Suprapubic skin (tissue), 3 donors: ENCODE measurements at regions not wholly inside any gene's neighbourhood (a gene's known extent, or its start where the extent isn't known, plus 50 kb on each side); places are given as distances from the start of the nearest gene placed in this dataset.

Source experiments
- CTCF ChIP-seq, 2 donors: fragments of 200-600 bp in 1 of 2; fragments of 450-650 bp in 1 of 2; sonication (generic) in 1 of 2; IDR thresholded peaks; one replicate each; pipeline ENCODE4 v1.5.1; 2016 to 2019; ENCODE audit warnings: antibody characterized with exemption in 2 of 2, mild to moderate bottlenecking in 1 of 2, moderate library complexity in 1 of 2
- EP300 ChIP-seq: sonication (generic); formaldehyde crosslinking; IDR thresholded peaks from one replicate; pipeline ENCODE4 v1.6.1; 2017; ENCODE audit warnings: antibody characterized with exemption

GRCh38 chr1:73674945-73675561 is 522.9 kb downstream of the LRRIQ3 start:
- TF ChIP-seq CTCF (IDR thresholded peaks at IDR 0.05) (no peak), EP300 (no peak)
